NCI-H146 treated with DMSO at 0.1 percent for 48 hours (cell line): ENCODE measurements at regions not wholly inside any gene's neighbourhood (a gene's known extent, or its start where the extent isn't known, plus 50 kb on each side); places are given as distances from the start of the nearest gene placed in this dataset.

Experiments used
- DNase-seq: peaks from one replicate; lab custom pipeline; 2025; ENCODE audit not compliant: unreplicated experiment; lab: John Stamatoyannopoulos, UW

GRCh38 chr3:5791558-5791957 is 604.1 kb downstream of the EDEM1 start:
- DNase-seq: no peak

GRCh38 chr3:5796541-5796940 is 609.0 kb downstream of the EDEM1 start:
- DNase-seq: no peak

GRCh38 chr3:5798809-5799208 is 611.3 kb downstream of the EDEM1 start:
- no peak for DNase-seq

- DNase-seq: no peak
Observed at GRCh38 chr3:5799398-5799797, 611.9 kb downstream of the EDEM1 start.

- DNase-seq: no peak
Observed at GRCh38 chr3:5800965-5801364, 613.5 kb downstream of the EDEM1 start.

- DNase-seq: no peak
Observed at GRCh38 chr3:5806192-5806591, 618.7 kb downstream of the EDEM1 start.

GRCh38 chr3:5809586-5810246 is 622.2 kb downstream of the EDEM1 start:
- no peak for DNase-seq

GRCh38 chr3:5811016-5811415 is 623.5 kb downstream of the EDEM1 start:
- DNase-seq: no peak

- DNase-seq: no peak
Observed at GRCh38 chr3:5813521-5813920, 626.0 kb downstream of the EDEM1 start.

GRCh38 chr3:5822843-5823242 is 635.3 kb downstream of the EDEM1 start:
- DNase-seq: no peak

GRCh38 chr3:5826467-5826866 is 639.0 kb downstream of the EDEM1 start:
- no peak for DNase-seq

GRCh38 chr3:5828251-5828650 is 640.7 kb downstream of the EDEM1 start:
- DNase-seq: no peak

GRCh38 chr3:5840056-5840455 is 652.5 kb downstream of the EDEM1 start:
- no peak for DNase-seq

GRCh38 chr3:5841599-5841998 is 654.1 kb downstream of the EDEM1 start:
- no peak for DNase-seq

- no peak for DNase-seq
Observed at GRCh38 chr3:5846261-5846660, 658.8 kb downstream of the EDEM1 start.

GRCh38 chr3:5861151-5861550 is 673.6 kb downstream of the EDEM1 start:
- DNase-seq: no peak

GRCh38 chr3:5874931-5875341 is 687.4 kb downstream of the EDEM1 start:
- no peak for DNase-seq

GRCh38 chr3:5888851-5889250 is 701.3 kb downstream of the EDEM1 start:
- no peak for DNase-seq

GRCh38 chr3:5889374-5889773 is 701.9 kb downstream of the EDEM1 start:
- no peak for DNase-seq

GRCh38 chr3:5891711-5892110 is 704.2 kb downstream of the EDEM1 start:
- no peak for DNase-seq

- no peak for DNase-seq
Observed at GRCh38 chr3:5898106-5898505, 710.6 kb downstream of the EDEM1 start.

GRCh38 chr3:5899014-5899761 is 711.7 kb downstream of the EDEM1 start:
- DNase-seq: no peak

GRCh38 chr3:5917932-5918331 is 730.4 kb downstream of the EDEM1 start:
- DNase-seq: no peak
